Fibroblast of the aortic adventitia (primary cell): ENCODE measurements at regions not wholly inside any gene's neighbourhood (a gene's known extent, or its start where the extent isn't known, plus 50 kb on each side); places are given as distances from the start of the nearest gene placed in this dataset.
"Not testable (repeated sequence)": the region's sequence is repeated elsewhere in the genome, so short reads cannot be mapped to it uniquely, and the experiment has no call there.

ENCODE experiments used
- DNase-seq: peaks from one replicate; pipeline ENCODE4 v3.0.0-alpha.2; 2010; ENCODE audit warnings: low read depth
- H3K4me3 ChIP-seq: 2 replicates; pipeline ENCODE4 v1.5.1; 2011; ENCODE audit warnings: low read depth, mild to moderate bottlenecking, control low read depth, low read length, moderate library complexity
- TF ChIP-seq, protein P1 (sequence below): IDR thresholded peaks from 2 replicates; pipeline ENCODE4 v1.5.1; 2011; ENCODE audit warnings: mild to moderate bottlenecking, low read length, control low read depth, inconsistent platforms; ENCODE audit not compliant: insufficient read depth

DNA sequence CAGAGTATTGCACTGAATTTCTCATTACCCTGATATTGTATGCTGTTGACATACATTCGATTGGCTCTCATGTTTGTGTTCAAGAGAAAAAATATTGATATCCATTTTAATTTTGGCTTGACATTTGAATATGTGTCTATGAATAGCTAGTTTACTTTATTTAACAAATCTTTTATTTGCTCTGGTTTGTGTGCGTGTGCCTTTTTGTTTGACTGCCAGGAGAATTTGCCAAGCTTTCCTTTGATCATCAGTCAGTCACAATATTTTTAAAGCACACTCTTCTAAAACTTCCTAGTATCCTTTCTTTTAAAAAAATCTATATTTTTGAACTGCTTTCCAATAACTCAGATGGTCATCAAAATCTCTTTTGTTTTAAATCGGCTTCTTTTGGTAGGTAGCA, 179.3 kb upstream of the FLRT2 start:
- DNase-seq = no peak
- TF ChIP-seq, protein P1, sequence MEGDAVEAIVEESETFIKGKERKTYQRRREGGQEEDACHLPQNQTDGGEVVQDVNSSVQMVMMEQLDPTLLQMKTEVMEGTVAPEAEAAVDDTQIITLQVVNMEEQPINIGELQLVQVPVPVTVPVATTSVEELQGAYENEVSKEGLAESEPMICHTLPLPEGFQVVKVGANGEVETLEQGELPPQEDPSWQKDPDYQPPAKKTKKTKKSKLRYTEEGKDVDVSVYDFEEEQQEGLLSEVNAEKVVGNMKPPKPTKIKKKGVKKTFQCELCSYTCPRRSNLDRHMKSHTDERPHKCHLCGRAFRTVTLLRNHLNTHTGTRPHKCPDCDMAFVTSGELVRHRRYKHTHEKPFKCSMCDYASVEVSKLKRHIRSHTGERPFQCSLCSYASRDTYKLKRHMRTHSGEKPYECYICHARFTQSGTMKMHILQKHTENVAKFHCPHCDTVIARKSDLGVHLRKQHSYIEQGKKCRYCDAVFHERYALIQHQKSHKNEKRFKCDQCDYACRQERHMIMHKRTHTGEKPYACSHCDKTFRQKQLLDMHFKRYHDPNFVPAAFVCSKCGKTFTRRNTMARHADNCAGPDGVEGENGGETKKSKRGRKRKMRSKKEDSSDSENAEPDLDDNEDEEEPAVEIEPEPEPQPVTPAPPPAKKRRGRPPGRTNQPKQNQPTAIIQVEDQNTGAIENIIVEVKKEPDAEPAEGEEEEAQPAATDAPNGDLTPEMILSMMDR = no peak
- no peak overlapping the region for H3K4me3 ChIP-seq

DNA sequence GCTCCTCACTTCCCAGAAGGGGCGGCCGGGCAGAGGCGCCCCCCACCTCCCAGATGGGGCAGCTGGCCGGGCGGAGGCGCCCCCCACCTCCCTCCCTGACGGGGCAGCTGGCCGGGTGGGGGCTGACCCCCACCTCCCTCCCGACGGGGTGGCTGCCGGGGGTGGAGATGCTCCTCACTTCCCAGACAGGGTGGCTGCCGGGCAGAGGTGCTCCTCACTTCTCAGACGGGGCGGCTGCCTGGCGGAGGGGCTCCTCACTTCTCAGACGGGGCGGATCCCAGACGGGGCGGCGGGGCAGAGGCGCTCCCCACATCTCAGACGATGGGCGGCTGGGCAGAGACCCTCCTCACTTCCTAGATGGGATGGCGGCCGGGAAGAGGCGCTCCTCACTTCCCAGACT, 177.4 kb upstream of the FLRT2 start:
- not testable (repeated sequence) for DNase-seq, H3K4me3 ChIP-seq

DNA sequence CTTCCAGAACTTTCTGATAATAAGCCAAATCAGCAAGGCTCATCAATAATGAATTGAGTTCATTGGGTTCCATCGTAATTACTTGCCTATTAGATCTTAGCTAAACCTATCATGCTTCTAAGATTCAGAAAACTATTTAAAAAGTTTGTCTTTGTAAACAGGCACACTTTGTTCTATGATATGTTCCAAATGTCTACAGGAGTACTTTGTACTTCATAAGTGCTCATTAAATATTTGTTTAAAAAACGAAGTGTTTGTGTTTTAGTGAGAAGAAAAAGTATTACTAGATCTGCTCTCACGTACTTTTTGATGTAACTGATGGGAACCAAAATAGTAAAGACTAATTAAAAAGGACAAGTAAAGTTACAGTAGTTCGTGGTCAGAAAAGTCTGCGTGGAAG, 172.8 kb upstream of the FLRT2 start:
- no peak for DNase-seq

DNA sequence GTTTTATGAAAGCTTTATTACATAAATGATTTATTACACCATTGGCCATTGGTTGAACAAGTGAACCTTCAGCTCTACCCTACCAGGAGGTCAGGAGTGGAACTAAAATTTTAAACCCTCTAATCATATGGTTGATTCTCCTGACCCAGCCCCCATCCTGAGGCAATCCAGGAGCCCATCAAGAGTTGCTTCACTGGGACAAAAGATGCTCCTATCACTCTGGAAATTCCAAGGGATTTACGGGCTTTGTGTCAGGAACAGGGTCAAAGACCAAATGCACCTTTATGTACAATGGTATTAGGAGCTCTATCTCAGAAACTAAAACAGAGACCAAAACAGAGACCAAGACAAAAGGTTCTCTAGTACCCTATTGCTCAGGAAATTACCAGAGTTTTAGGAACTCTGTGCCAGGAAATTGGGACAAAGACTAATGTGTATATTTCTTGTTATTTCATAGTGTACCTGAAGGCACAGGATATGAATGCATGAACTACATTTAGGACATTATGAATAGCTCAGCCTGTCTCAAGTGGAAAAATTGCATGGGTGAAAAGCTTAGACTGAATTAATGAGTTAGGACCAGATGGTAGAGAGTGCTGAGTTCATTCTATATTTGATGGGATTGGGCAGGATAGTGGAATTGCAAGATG, 171.7 kb upstream of the FLRT2 start:
- DNase-seq = no peak
- TF ChIP-seq, protein P1 = no peak
- H3K4me3 ChIP-seq = no peak overlapping the region

More for the DNA sequence above, 172.8 kb upstream of the FLRT2 start:
- H3K4me3 ChIP-seq = no peak overlapping the region
- TF ChIP-seq, protein P1 = no peak

DNA sequence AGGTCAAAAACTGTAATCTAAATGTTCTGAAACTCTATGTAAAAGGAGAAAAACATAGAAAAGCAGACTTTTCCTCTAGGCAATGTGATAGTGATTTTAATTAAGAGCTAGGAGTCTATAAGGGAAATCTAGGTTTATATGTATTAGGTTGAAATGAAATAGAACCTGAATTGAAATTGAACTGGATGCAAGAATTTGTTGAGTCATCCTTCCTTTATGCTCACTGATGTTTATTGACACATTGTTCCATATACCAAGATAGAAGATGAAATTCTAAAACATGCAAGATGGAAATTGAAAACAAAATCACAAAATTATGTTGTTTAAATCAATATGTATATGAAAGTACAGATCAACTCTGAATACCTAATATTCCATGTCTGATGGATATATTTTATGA, 170.4 kb upstream of the FLRT2 start:
- TF ChIP-seq, protein P1 = no peak
- no peak overlapping the region for H3K4me3 ChIP-seq
- no peak for DNase-seq

DNA sequence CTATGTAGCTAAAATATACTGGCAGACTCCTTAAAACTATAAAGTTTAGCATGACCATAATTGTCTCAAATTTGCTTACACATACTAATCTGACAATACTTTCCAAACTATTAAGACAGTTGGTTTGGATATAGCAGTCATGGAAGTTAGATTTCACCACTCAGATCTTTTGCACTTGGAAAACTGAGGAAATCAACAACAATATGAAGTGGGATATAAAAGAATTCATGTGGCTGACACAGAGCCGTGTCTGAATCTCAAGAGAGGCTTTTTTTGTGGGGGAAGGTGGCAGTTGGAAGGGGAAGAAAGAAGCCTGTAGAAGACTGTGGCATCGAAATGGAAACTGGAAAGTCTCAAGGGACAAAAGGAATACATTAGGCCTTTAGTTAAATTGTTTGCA, 166.6 kb upstream of the FLRT2 start:
- TF ChIP-seq, protein P1 = no peak
- no peak overlapping the region for H3K4me3 ChIP-seq

DNA sequence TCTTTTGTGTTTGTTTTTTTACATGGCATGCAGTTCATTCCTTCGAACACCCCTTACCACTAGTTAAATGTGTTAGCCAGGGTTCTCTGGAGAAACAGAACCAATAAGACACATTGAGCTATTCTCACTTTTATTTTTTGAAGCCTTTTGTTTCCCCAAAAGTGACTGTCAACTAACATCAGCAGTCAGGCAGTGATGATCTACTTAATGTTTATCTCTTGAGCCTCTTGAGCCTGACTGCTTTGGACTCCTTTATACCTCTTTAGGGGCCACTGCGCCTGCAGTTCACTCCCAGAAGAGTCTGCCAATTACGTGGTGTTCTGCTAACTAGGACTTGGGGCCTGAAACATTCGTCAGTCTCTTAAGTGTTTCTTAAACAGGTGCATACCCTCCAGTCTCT, 163.7 kb upstream of the FLRT2 start:
- TF ChIP-seq, protein P1 = no peak
- DNase-seq = no peak
- no peak overlapping the region for H3K4me3 ChIP-seq

More for the DNA sequence above, 166.6 kb upstream of the FLRT2 start:
- no peak for DNase-seq
